Thyroid gland (tissue), 4 donors: ENCODE measurements at regions not wholly inside any gene's neighbourhood (a gene's known extent, or its start where the extent isn't known, plus 50 kb on each side); places are given as distances from the start of the nearest gene placed in this dataset.

Source experiments
- DNase-seq, 2 donors: peaks; one replicate each; pipeline ENCODE4 v3.0.0-alpha.2; 2019
- H3K27ac ChIP-seq, 3 donors: fragments of 200-600 bp; sonication (generic); 1 replicate in 2 of 3; 2 replicates in 1 of 3; pipeline ENCODE4 v1.5.1; 2016 to 2019; ENCODE audit warnings: mild to moderate bottlenecking in 1 of 3, moderate library complexity in 1 of 3
- H3K27me3 ChIP-seq: fragments of 200-600 bp; sonication (generic); one replicate; pipeline ENCODE4 v1.5.1; 2019
- H3K36me3 ChIP-seq, 2 donors: fragments of 200-600 bp; sonication (generic); one replicate each; pipeline ENCODE4 v1.5.1; 2016 to 2019
- H3K4me1 ChIP-seq, 2 donors: fragments of 200-600 bp; sonication (generic); one replicate each; pipeline ENCODE4 v1.5.1; 2017 to 2019
- H3K4me3 ChIP-seq, 3 donors: fragments of 200-600 bp; sonication (generic); replicated peaks in 1 of 3; 1 replicate in 2 of 3; 2 replicates in 1 of 3; pipeline ENCODE4 v1.5.1; 2016; ENCODE audit warnings: mild to moderate bottlenecking in 1 of 3
- H3K9me3 ChIP-seq: fragments of 200-600 bp; sonication (generic); one replicate; pipeline ENCODE4 v1.5.1; 2017
- CTCF ChIP-seq, 6 experiments: fragments of 200-600 bp in 3 of 6; fragments of 450-650 bp in 3 of 6; sonication (generic) in 3 of 6; IDR thresholded peaks; one replicate each; pipeline ENCODE4 v1.5.1; 2016 to 2019; ENCODE audit warnings: antibody characterized with exemption in 6 of 6, mild to moderate bottlenecking in 2 of 6, inconsistent platforms in 1 of 6, moderate library complexity in 1 of 6
- POLR2A ChIP-seq, 2 donors: fragments of 450-650 bp; IDR thresholded peaks; one replicate each; pipeline ENCODE4 v1.6.1; 2017; ENCODE audit warnings: antibody characterized with exemption in 2 of 2, mild to moderate bottlenecking in 2 of 2, moderate library complexity in 1 of 2
- WGBS, 2 donors: methylation state at CpG; one replicate each; pipeline ENCODE4 v1.1.5; 2017; 5-methylcytosine and 5-hydroxymethylcytosine counted together
- intact Hi-C: fragments of 100-400 bp; cut with DNase I; formaldehyde crosslinking; loops from one replicate; pipeline ENCODE4 v1.15.1; 2023

GRCh38 chr2:103875131-103875530 lies 978.8 kb upstream of the POU3F3 start:
- DNase-seq, result no peak
- no peaks in the 10 kb centered on the region for H3K9me3 ChIP-seq
- no peaks in the 10 kb centered on the region for H3K27me3 ChIP-seq
- H3K27ac ChIP-seq, result no peak overlapping the region
- 42 to 65% methylated on average over 1 of the region's 1 CpG for WGBS, 2 donors
- no peak for TF ChIP-seq POLR2A (IDR thresholded peaks at IDR 0.05)
- no peak for TF ChIP-seq CTCF (IDR thresholded peaks at IDR 0.05)
- H3K4me3 ChIP-seq, result no peak overlapping the region
- no peaks in the 10 kb centered on the region for H3K36me3 ChIP-seq
- intact Hi-C loops, result no loop called here
- H3K4me1 ChIP-seq, result peaks cover 3 to 7% of the 10 kb centered on the region in 2 donors

GRCh38 chr2:103875531-103875930 lies 978.4 kb upstream of the POU3F3 start:
- H3K4me3 ChIP-seq, result no peak overlapping the region
- no peaks in the 10 kb centered on the region for H3K27me3 ChIP-seq
- no peaks in the 10 kb centered on the region for H3K9me3 ChIP-seq
- no peaks in the 10 kb centered on the region for H3K36me3 ChIP-seq
- DNase-seq, result no peak
- TF ChIP-seq CTCF (IDR thresholded peaks at IDR 0.05) (no peak), POLR2A (IDR thresholded peaks at IDR 0.05) (no peak)
- intact Hi-C loops, result no loop called here
- 66 to 85% methylated on average over 3 of the region's 3 CpGs for WGBS, 2 donors
- no peak overlapping the region for H3K27ac ChIP-seq
- peaks cover 3 to 7% of the 10 kb centered on the region in 2 donors for H3K4me1 ChIP-seq

DNA sequence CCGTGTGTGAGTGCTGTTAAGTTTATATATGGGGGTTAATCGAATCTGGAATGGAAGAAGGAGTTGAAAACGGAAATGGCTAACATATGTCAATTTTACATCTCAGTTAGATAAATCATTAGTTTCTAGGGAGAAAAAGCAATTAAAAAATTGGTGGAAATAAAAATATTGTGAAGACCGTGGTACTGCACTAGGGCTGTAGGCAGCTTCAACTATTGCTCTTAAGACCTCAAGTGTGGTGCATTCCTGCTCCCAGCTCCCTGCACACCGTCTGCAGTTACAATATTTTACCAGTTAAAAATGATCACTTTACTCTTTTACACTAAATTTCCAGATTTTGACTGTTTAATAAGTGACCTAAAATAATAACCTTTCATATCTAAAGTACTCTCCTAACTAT lies 977.3 kb upstream of the POU3F3 start:
- H3K27me3 ChIP-seq, result no peaks in the 10 kb centered on the region
- no peak overlapping the region for H3K27ac ChIP-seq
- TF ChIP-seq CTCF (IDR thresholded peaks at IDR 0.05), result no peak
- TF ChIP-seq POLR2A (IDR thresholded peaks at IDR 0.05), result no peak
- intact Hi-C loops, result no loop called here
- peak in 1 of 2 donors; percentile 24 for DNase-seq
- H3K36me3 ChIP-seq, result no peaks in the 10 kb centered on the region
- H3K9me3 ChIP-seq, result no peaks in the 10 kb centered on the region
- WGBS, 2 donors, result 50 to 63% methylated on average over 5 of the region's 5 CpGs
- H3K4me3 ChIP-seq, result no peak overlapping the region
- peaks cover 3 to 7% of the 10 kb centered on the region in 2 donors for H3K4me1 ChIP-seq

DNA sequence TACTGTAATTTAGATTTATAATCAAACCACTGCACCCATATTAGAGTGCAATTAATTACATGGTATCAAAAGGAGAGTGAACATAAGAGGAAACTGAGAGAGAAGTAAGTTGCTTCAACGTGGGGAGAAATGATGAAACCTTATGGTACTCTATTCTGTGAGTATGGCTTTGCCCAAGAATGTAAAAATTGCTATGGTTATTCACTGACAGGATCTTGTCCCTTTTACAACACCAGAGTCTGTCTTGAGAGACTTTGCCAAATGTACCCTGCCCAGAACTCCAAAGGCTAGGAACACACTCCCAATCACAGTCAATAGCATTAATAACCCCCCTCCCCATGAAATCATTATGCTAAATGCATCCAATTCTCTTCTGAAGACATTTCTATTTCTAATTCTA lies 974.8 kb upstream of the POU3F3 start:
- TF ChIP-seq CTCF (IDR thresholded peaks at IDR 0.05) (no peak), POLR2A (IDR thresholded peaks at IDR 0.05) (no peak)
- peaks cover 0 to 3% of the 10 kb centered on the region in 2 donors for H3K4me1 ChIP-seq
- no peak overlapping the region for H3K4me3 ChIP-seq
- H3K9me3 ChIP-seq, result no peaks in the 10 kb centered on the region
- intact Hi-C loops, result no loop called here
- H3K27me3 ChIP-seq, result no peaks in the 10 kb centered on the region
- WGBS, 2 donors, result 87 to 91% methylated on average over 1 of the region's 1 CpG
- H3K27ac ChIP-seq, result no peak overlapping the region
- H3K36me3 ChIP-seq, result no peaks in the 10 kb centered on the region
- DNase-seq, result no peak

GRCh38 chr2:103880081-103880834 lies 973.7 kb upstream of the POU3F3 start:
- intact Hi-C loops, result no loop called here
- Histone ChIP-seq H3K9me3 (no peaks in the 10 kb centered on the region), H3K27me3 (no peaks in the 10 kb centered on the region), H3K36me3 (no peaks in the 10 kb centered on the region), H3K4me3 (no peak overlapping the region), H3K4me1 (peaks cover 0 to 2% of the 10 kb centered on the region in 2 donors), H3K27ac (no peak overlapping the region)
- WGBS, 2 donors, result 71 to 76% methylated on average over 4 of the region's 4 CpGs
- no peak for DNase-seq
- TF ChIP-seq CTCF (IDR thresholded peaks at IDR 0.05) (no peak), POLR2A (IDR thresholded peaks at IDR 0.05) (no peak)
